ENCODE measurements at regions not wholly inside any gene's neighbourhood (a gene's known extent, or its start where the extent isn't known, plus 50 kb on each side); places are given as distances from the start of the nearest gene placed in this dataset.

DNA sequence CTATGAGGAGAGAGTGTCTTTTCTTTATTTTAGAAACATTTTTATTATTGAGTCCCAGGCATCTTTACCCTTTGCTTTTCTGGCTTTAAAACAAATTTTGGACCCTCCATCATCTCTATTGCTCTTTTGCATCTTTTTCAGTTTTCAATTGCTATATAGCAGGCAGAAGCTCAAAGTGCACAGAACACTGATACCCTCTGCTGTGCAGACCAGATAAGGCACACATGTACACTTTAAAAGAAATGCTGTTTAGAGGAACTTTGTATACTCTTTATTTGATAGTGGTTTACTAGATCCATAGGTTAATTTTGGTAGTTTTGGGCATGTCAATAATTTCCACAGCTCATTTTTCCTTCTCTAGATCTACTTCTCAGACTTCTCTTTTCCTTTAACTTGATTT is 324.2 kb downstream of the SH2D4B start:
- DNase-seq, result no peak

DNA sequence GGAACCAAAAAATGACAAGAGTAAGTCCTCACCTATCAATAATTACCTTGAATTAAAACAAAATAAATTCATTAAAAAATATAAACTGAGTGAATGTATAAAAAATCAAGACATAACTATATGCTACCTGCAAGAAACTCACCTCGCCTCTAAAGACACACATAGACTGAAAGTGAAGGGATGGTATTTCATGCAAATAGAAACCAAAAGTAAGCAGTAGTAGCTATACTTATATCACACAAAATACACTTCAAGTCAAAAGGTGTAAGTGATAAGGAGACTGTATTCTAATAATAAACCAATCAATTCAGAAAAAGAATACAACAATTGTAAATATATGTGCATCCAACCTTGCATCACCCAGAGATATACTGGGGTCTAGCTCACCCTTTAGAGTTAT is 332.6 kb downstream of the SH2D4B start:
- DNase-seq, result no peak

- DNase-seq, result no peak
Observed at GRCh38 chr10:80871083-80871482, 333.4 kb downstream of the SH2D4B start.

DNA sequence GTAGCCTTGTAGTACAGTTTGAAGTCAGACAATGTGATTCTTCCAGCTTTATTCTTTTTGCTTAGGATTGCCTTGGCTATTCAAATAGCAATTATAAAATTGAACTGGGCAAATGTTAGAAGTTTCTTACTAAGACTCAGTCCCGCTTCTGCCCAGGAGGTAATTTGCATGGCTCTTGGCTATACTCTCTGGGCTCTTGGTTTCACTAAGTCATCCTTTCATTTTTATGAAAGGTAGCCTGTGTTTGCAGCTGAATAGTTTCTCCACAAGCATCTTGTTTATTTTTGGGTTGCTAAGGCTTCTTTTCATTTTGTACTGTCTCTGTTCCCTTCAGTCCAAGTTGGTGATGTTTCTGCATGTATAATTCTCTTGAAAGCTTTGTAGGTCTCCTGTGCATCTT is 340.6 kb downstream of the SH2D4B start:
- DNase-seq, result no peak

GRCh38 chr10:80890146-80890545 is 352.4 kb downstream of the SH2D4B start:
- no peak for DNase-seq

- no peak for DNase-seq
Observed at GRCh38 chr10:80893256-80893655, 355.6 kb downstream of the SH2D4B start.

DNA sequence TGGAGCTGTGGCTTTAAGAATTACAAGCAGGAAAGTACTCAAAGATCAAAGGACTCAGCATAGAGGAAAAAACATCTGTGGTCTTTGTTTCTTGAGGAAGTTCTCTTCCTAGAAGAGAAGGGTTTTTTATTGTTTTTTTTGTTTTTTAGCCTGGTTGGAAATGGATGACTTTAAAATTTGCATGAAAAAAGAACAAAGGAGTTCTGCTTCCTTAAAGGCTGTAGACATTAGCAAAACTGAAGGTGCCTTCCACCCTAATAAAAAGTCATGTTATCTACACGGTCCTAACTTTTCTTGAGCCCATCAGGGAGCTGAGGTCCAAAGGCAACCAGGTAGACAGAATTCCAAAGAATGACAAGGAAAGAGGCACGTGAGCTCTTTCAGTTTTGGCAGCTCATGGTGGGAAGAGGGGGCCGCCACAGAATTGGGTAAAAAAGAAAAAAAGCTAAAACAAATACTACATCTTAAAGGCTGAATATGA is 356.6 kb downstream of the SH2D4B start:
- no peak for DNase-seq

GRCh38 chr10:80894797-80895467 is 357.2 kb downstream of the SH2D4B start:
- DNase-seq, result no peak

- no peak for DNase-seq
Observed at GRCh38 chr10:80896076-80896475, 358.4 kb downstream of the SH2D4B start.

DNA sequence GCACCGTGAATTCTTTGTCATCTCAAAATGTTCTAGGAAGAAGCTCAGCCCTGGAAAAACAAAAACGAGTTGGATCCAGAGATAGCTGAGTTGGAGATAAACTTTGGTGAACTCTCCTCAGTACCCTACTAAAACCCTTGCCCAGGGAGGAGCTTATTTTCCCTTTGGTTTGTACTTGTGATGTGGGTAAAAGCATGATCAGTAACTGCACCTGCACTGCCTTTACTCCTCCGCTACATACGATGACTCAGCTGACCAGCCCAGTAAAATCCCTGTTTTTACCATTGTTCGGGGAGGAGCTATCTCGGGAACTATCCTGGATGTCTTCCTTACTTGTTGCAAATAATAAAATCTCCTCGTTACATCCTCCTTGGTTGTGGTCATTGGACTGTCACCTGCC is 359.3 kb downstream of the SH2D4B start:
- no peak for DNase-seq

DNA sequence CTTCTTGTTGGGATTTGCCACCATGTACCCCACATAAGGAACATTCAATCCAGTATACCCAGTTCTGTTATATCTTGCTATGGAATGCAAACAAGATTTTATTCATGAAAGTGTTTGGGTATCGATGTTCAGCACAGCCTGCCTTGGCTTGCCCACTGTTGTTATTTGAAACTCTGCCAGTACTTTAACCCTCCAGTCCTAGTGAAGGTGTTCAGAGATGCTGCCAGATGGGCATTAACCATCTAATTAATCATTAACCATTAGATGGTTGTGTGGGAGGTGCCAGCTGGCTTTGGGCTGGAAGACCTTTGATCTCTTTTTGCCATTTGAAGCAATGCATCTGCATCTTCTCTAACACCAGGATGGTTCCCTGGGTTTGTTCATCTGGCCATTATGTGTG is 363.0 kb downstream of the SH2D4B start:
- no peak for DNase-seq

DNA sequence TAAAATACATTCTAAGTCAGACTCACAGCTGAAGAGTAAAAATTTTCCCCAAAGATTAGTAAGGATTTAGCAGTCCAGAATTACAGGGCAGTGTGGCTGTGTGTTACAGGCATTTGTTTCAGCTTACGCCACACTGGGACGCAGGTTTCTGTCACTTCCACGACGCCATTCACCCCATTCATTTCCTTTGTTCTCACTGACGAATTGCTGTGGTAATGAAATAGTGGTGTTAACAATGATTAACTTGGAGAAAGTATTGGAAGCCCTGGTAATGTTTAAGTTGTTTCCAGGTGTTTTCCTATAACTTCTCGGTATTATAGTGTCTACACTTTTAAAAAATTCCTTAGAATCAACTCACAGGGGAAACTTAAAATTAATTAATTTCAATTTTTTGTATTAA is 370.9 kb downstream of the SH2D4B start:
- DNase-seq, result no peak

DNA sequence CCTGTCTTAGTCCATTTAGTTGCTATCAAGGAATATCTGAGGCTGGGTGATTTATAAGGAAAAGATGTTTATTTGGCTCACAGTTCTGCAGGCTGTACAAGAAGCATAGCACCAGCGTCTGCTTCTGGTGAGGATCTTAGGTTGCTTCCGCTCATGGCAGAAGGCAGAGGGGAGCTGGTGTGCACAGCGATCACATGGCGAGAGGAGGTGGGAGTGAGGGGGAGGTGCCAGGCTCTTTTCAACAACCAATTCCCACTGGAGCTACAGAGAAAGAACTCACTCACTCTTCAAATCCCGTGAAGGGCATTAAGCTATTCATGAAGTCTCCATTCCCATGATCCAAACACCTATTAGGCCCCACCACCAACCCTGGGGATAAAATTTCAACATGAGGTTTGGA is 371.6 kb downstream of the SH2D4B start:
- DNase-seq, result no peak

DNA sequence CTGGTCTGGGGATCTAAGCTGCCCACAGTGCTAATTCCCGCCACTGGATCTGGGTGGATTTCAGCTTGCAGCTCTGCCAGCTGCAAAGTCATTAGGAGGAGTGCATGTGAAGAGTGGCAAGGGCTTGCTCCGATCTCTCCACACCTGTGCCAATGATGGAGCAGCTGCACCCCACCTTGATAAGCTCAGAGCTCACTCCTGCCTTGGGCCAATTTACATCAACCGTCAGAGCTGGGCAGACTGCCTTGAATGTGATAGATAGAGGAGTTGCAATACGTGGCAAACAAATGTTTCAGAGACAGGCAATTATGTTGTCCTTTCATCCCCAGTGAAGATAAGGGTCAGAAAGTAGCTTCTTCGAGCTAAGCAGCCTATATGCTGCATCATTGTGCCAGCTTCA is 379.9 kb downstream of the SH2D4B start:
- no peak for DNase-seq

DNA sequence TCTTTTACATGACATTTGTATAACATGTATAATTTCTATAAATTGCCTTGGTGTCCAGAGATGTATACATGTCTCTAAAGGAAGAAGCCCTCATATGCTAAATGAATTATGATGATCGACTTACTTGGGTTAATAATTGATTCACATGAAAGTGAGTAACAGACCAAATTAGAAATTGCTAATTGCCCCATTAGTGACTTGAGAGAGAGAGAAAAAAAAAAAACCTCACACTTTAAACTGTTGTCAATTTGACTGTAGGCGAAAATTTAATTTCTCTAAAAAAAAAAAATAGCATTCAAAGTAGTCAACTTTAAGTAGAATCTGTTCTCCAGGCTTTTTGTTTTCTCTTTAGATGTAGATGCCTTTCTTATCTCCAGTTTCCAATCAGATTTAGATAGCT is 383.3 kb downstream of the SH2D4B start:
- no peak for DNase-seq

DNA sequence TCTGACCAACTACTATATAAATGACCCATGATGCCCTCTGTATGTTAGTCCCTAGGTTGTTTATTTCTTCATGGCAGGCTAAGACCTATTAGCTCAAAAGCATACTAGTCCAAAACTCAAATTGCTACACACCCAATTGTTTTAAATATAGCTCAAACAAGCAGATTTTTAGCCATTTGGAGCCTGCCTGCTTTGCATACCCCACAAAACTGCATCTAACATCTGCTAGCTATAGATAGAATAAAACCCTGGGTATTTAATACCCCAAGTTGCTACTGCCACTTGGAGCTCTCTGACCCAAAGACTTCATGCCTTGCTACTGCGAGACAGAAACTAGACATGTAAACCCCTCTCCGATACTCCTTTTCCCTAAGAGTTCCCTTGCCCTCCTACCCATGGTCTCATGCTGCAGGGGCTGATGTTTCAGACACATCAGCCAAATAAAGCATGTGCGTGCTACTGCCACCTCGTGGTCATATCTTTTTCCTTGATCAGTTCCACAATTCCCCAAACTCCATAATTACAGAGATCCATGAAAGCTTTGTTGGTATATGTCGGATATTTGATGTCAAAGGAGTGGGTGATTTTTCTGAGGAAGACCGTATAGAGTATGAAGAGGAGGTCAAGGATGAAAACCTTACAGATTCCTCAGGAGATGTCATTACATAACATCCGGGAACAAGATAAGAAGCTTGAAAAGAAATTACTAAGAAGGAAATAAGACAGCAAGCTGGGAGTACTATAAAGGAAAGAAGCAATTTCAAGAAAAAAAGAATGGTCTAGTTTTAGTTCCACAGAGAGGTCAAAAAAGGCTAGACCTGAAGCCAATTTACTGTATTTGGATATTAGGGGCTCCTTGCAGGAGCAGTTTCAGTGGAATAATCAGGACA is 386.6 kb downstream of the SH2D4B start:
- peak in 1 of 6 experiments; percentile 15 for DNase-seq

GRCh38 chr10:80927419-80928078 is 389.8 kb downstream of the SH2D4B start:
- no peak for DNase-seq

- no peak for DNase-seq
Observed at GRCh38 chr10:80938903-80939302, 401.2 kb downstream of the SH2D4B start.

DNA sequence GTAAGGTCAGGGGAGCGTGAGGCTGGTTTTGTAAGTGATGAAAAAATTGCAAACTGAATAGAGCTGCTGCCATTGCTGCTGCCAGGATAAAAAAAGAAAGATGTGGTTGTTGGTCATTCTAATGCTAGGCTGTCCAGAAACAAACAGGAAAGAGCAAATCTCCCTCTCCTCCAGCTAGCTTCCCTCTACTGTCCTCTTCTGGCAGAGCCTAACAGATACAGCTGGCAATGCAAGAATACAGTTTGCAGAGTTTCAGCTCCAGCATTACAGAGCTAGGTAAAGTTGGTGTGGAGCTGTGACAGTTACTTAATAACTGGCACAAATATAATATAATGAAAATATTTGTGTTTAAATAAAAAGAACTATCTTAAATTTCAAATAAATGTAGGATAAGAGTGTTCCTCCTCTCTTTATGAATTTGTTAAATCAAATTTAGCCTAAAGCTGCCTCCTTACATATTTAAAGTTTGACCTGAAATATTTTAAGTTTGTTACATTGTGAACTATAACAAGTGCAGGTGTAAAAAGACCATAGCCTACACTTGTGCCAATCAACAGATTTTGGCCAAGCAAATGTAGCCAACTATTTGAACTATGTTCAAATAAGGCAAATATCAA is 407.7 kb downstream of the SH2D4B start:
- no peak for DNase-seq

DNA sequence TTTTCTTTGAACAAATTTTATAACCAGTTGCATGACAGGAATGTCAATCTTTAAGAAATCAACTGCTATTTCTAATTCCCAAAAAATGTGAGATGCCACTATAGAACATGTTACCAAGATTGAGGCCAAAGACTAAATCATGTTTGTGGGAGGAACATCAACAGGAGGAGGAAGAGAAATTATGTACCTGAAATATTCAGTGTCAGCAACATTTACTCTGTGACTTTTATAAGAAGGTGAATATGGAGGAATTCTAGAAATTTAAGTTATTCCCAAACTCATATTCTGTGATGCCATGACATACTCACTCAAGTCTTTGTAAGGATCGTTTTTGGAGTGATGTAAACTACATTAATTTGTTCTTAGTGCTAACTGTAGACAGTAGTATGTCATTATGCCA is 408.4 kb downstream of the SH2D4B start:
- DNase-seq, result no peak

DNA sequence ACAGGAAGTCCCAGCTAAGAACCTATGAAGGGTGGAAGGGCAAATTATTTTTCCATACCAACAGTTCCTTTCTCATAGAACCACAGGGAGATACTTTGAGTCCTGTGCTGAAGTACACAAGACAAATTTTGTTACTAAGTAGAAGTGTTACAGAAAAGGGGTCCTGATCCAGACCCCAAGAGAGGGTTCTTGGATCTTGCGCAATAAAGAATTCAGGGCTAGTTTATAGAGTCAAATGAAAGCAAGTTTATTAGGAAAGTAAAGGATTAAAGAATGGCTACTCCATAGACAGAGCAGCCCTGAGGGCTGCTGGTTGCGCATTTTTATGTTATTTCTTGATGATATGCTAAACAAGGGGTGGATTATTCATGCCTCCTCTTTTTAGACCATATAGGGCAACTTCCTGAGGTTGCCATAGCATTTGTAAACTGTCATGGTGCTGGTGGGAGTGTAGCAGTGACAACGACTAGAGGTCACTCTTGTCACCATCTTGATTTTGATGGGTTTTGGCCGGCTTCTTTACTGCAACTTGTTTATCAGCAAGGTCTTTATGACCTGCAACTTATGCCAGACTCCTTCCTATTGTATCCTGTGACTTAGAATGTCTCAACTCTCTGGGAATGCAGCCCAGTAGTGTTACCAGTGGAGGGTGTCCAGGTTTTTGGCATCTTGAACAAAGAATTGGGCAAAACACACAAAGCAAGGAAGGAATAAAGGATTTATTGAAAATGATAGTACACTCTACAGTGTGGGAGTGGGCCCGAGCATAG is 409.4 kb downstream of the SH2D4B start:
- DNase-seq, result no peak

DNA sequence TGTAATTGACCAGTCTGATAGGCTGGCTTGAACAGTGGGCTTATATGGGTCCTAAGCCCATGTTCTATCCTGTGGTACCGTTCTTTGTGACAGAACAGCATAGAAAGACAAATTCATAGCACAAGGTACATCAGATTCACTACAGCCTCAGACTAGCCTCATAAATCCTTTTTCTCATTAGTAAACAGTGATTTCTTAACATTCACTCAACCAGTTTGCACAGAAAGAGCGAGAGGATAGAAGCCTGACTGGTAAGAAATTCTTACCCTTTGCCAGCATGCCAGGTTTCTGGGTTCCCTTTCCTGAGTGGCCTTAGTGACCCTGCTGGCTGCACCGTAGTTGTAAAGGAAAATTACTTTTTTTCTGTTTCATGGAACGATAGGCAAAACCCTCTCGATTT is 412.1 kb downstream of the SH2D4B start:
- DNase-seq, result no peak

DNA sequence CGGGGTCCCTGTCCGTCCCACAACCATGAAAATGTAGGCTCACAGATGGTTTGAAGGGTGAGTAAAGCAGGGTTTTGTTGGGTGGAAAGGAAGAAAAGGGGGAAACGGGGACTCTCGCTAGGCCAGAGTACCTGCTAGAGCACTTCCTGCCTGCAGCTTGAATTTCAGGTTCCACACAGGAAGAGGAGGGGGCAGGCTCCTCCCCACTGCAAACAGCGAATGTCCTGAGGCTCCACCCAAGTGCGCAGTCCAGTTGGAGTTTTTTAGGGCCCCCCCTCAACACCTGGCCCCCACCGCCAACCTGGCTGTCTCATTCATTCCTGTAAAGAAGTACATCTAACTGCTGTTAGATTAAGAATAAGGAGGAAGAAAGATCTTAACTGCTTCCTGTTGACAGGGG is 414.7 kb downstream of the SH2D4B start:
- DNase-seq, result no peak

Measured in stimulated activated naive CD4-positive, alpha-beta T cell (primary cell).